WTC11 (cell line): ENCODE measurements at regions not wholly inside any gene's neighbourhood (a gene's known extent, or its start where the extent isn't known, plus 50 kb on each side); places are given as distances from the start of the nearest gene placed in this dataset.
"Not testable (repeated sequence)": the region's sequence is repeated elsewhere in the genome, so short reads cannot be mapped to it uniquely, and the experiment has no call there.

Experiments used
- ATAC-seq: fragments of 200-7000 bp; cut with Tn5 transposase; 2 replicates; pipeline ENCODE4 v1.10.0; 2021; ENCODE audit warnings: mild to moderate bottlenecking, moderate library complexity
- CTCF ChIA-PET: fragments of 300-600 bp; sonication (Branson Sonifier 250); formaldehyde crosslinking; loops from one replicate; lab custom pipeline; 2021; ENCODE audit warnings: antibody characterized with exemption; lab: Charles Lee
- POLR2A ChIA-PET: fragments of 350-600 bp; sonication (Branson Sonifier 250); formaldehyde crosslinking; loops from one replicate; lab custom pipeline; 2021; ENCODE audit warnings: antibody characterized with exemption; lab: Charles Lee
- DNase-seq: peaks from one replicate; pipeline ENCODE4 v3.0.0; 2021; ENCODE audit warnings: low spot score
- H3K27ac Mint-ChIP-seq: 2 replicates; pipeline ENCODE4 v1.8.0; 2021; ENCODE audit warnings: mixed read lengths
- H3K27me3 Mint-ChIP-seq: 2 replicates; pipeline ENCODE4 v1.8.0; 2021; ENCODE audit warnings: low read depth, mild to moderate bottlenecking, moderate library complexity, mixed read lengths
- H3K36me3 Mint-ChIP-seq: 2 replicates; pipeline ENCODE4 v1.8.0; 2021; ENCODE audit warnings: mixed read lengths
- H3K4me1 Mint-ChIP-seq: 2 replicates; pipeline ENCODE4 v1.8.0; 2022; ENCODE audit warnings: mixed read lengths
- H3K4me3 Mint-ChIP-seq: 2 replicates; pipeline ENCODE4 v1.8.0; 2021; ENCODE audit warnings: mild to moderate bottlenecking, moderate library complexity, mixed read lengths
- H3K9me3 Mint-ChIP-seq: 2 replicates; pipeline ENCODE4 v1.8.0; 2021; ENCODE audit warnings: mixed read lengths
- CDX4 ChIP-seq: fragments of 250-450 bp; sonication (Bioruptor Pico); IDR thresholded peaks from 2 replicates; pipeline ENCODE4 v1.9.0; 2021; ENCODE audit warnings: moderate library complexity, mild to moderate bottlenecking, inconsistent platforms, borderline replicate concordance
- CTCF ChIP-seq: fragments of 200-600 bp; IDR thresholded peaks from 2 replicates; pipeline ENCODE4 v1.8.0; 2022; ENCODE audit warnings: antibody characterized with exemption
- EMX1 ChIP-seq: fragments of 250-450 bp; sonication (Bioruptor Pico); IDR thresholded peaks from 2 replicates; pipeline ENCODE4 v1.8.0; 2021; ENCODE audit warnings: mild to moderate bottlenecking
- ERG ChIP-seq: fragments of 250-450 bp; sonication (Bioruptor Pico); IDR thresholded peaks from 2 replicates; pipeline ENCODE4 v1.8.0; 2021; ENCODE audit warnings: mild to moderate bottlenecking
- FOXK1 ChIP-seq: sonication (generic); formaldehyde crosslinking; IDR thresholded peaks from 2 replicates; pipeline ENCODE4 v1.8.0; 2022; ENCODE audit warnings: mild to moderate bottlenecking, moderate library complexity, missing genetic modification reagents
- HMGXB4 ChIP-seq: sonication (generic); formaldehyde crosslinking; IDR thresholded peaks from 2 replicates; pipeline ENCODE4 v1.8.1; 2023; ENCODE audit warnings: mild to moderate bottlenecking, moderate library complexity, missing genetic modification reagents
- MYBL2 ChIP-seq: sonication (generic); formaldehyde crosslinking; IDR thresholded peaks from 2 replicates; pipeline ENCODE4 v1.8.1; 2023; ENCODE audit warnings: mild to moderate bottlenecking, moderate library complexity, missing genetic modification reagents
- RORB ChIP-seq: fragments of 250-450 bp; sonication (Bioruptor Pico); IDR thresholded peaks from 2 replicates; pipeline ENCODE4 v1.9.0; 2021; ENCODE audit warnings: mild to moderate bottlenecking
- SMAD4 ChIP-seq: sonication (generic); formaldehyde crosslinking; IDR thresholded peaks from 2 replicates; pipeline ENCODE4 v1.8.0; 2022; ENCODE audit warnings: mild to moderate bottlenecking, missing genetic modification reagents
- SP1 ChIP-seq: sonication (generic); formaldehyde crosslinking; conservative IDR thresholded peaks from 2 replicates; pipeline ENCODE4 v1.8.1; 2022; ENCODE audit warnings: missing genetic modification reagents
- USF1 ChIP-seq: sonication (generic); formaldehyde crosslinking; IDR thresholded peaks from 2 replicates; pipeline ENCODE4 v1.8.0; 2022; ENCODE audit warnings: mild to moderate bottlenecking, missing genetic modification reagents
- USF2 ChIP-seq: sonication (generic); formaldehyde crosslinking; IDR thresholded peaks from 2 replicates; pipeline ENCODE4 v1.8.1; 2023; ENCODE audit warnings: mild to moderate bottlenecking, missing genetic modification reagents, moderate library complexity
- ZNF138 ChIP-seq: sonication (generic); formaldehyde crosslinking; conservative IDR thresholded peaks from 2 replicates; pipeline ENCODE4 v1.8.1; 2022; ENCODE audit warnings: mild to moderate bottlenecking, moderate library complexity, missing genetic modification reagents
- ZNF317 ChIP-seq: sonication (generic); formaldehyde crosslinking; IDR thresholded peaks from 2 replicates; pipeline ENCODE4 v1.8.1; 2023; ENCODE audit warnings: low read depth, mild to moderate bottlenecking, moderate library complexity, missing genetic modification reagents, borderline replicate concordance
- ZNF416 ChIP-seq: fragments of 250-450 bp; sonication (Bioruptor Pico); IDR thresholded peaks from 2 replicates; pipeline ENCODE4 v1.9.0; 2021; ENCODE audit warnings: mild to moderate bottlenecking, inconsistent platforms

GRCh38 chr5:105865834-105866233 lies 1804.9 kb downstream of the EFNA5 start (continued):
- TF ChIP-seq ERG (CRISPR knock-in tag) (no peak), SMAD4 (CRISPR knock-in tag) (no peak), USF1 (CRISPR knock-in tag) (no peak), USF2 (CRISPR knock-in tag) (no peak), EMX1 (no peak)

- CTCF ChIA-PET, DNase-seq, H3K27ac Mint-ChIP-seq, ATAC-seq, H3K4me3 Mint-ChIP-seq, H3K4me1 Mint-ChIP-seq, POLR2A ChIA-PET, H3K27me3 Mint-ChIP-seq: not testable (repeated sequence)
- Mint-ChIP-seq H3K36me3 (peaks cover 26% of the 10 kb centered on the region), H3K9me3 (peaks cover 52% of the 10 kb centered on the region)
These were observed 1811.4 kb downstream of the EFNA5 start for GRCh38 chr5:105859350-105859749.

- POLR2A ChIA-PET, result no interaction called here
- ATAC-seq (no peak), DNase-seq (no peak)
- no peak overlapping the region for H3K27ac Mint-ChIP-seq
- H3K36me3 Mint-ChIP-seq, result no peaks in the 10 kb centered on the region
- H3K9me3 Mint-ChIP-seq, result no peaks in the 10 kb centered on the region
- no peaks in the 10 kb centered on the region for H3K27me3 Mint-ChIP-seq
- H3K4me3 Mint-ChIP-seq, result no peak overlapping the region
- H3K4me1 Mint-ChIP-seq, result no peaks in the 10 kb centered on the region
- CTCF ChIA-PET, result no interaction called here
- TF ChIP-seq HMGXB4 (CRISPR knock-in tag) (no peak), SP1 (CRISPR knock-in tag) (no peak), RORB (CRISPR knock-in tag) (no peak), ZNF138 (CRISPR knock-in tag) (no peak), MYBL2 (CRISPR knock-in tag) (no peak), CTCF (no peak), ZNF317 (CRISPR knock-in tag) (no peak), CDX4 (no peak), ERG (CRISPR knock-in tag) (no peak), FOXK1 (CRISPR knock-in tag) (no peak), ZNF416 (CRISPR knock-in tag) (no peak)
These were observed 1821.0 kb downstream of the EFNA5 start for GRCh38 chr5:105849701-105850100.
